Stimulated activated naive CD8-positive, alpha-beta T cell treated with anti-CD3 and anti-CD28 coated beads, Interleukin-15, Interleukin-2, amounts not matched to agents 100 ng/mL and 50 ng/mL, for 24 hours (primary cell): ENCODE measurements at regions not wholly inside any gene's neighbourhood (a gene's known extent, or its start where the extent isn't known, plus 50 kb on each side); places are given as distances from the start of the nearest gene placed in this dataset.

Experiments
- H3K27ac Mint-ChIP-seq: one replicate; pipeline ENCODE4 v1.8.0; 2021; ENCODE audit warnings: mild to moderate bottlenecking, mixed read lengths
- H3K27me3 Mint-ChIP-seq: one replicate; pipeline ENCODE4 v1.8.0; 2021; ENCODE audit warnings: mixed read lengths
- H3K36me3 Mint-ChIP-seq: one replicate; pipeline ENCODE4 v1.8.0; 2021; ENCODE audit warnings: low read depth, mixed read lengths
- H3K4me1 Mint-ChIP-seq: one replicate; pipeline ENCODE4 v1.8.0; 2021; ENCODE audit warnings: low read depth, mixed read lengths
- H3K4me3 Mint-ChIP-seq: one replicate; pipeline ENCODE4 v1.8.0; 2021; ENCODE audit warnings: mild to moderate bottlenecking, mixed read lengths
- H3K9me3 Mint-ChIP-seq: one replicate; pipeline ENCODE4 v1.8.0; 2021; ENCODE audit warnings: mixed read lengths

DNA sequence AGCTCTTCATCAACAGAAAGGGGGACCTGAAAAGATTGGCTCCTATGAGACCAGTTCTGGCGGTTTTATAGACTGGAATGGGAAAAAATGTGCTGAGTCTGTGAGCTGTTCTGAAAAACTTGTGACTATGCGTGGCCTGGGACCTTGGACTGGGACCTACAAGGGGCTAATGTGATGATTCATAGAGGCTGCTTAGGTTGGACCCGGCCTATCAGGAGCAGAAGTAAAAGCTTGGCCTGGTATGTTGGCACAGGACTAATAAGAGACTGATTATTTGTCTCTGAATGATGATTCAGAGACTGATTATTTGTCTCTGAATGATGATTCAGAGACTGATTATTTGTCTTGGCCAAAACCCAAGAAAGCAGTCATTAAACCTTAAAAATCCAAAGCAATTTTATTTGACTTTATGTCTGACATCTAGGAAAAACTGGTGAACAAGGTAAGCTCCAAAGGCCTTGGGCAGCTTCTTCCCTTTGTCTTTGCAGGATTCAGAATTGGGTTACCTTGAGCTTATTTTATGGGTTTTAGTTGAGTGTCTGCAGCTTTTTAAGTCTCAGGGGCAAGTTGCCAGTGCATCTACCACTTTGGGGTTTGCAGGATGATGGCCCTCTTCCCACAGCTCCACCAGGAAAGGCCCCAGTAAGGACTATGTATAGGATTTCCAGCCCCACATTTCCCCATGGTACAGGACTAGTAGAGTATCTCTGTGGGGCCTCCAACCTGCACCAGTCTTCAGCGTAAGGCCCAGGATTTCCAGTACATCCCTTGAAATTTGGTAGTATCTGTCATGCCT is 390.3 kb downstream of the KDM5D start:
- H3K27me3 Mint-ChIP-seq, result no peaks in the 10 kb centered on the region
- no peak overlapping the region for H3K4me3 Mint-ChIP-seq
- no peak overlapping the region for H3K27ac Mint-ChIP-seq
- no peaks in the 10 kb centered on the region for H3K36me3 Mint-ChIP-seq
- H3K9me3 Mint-ChIP-seq, result no peaks in the 10 kb centered on the region
- H3K4me1 Mint-ChIP-seq, result no peaks in the 10 kb centered on the region

DNA sequence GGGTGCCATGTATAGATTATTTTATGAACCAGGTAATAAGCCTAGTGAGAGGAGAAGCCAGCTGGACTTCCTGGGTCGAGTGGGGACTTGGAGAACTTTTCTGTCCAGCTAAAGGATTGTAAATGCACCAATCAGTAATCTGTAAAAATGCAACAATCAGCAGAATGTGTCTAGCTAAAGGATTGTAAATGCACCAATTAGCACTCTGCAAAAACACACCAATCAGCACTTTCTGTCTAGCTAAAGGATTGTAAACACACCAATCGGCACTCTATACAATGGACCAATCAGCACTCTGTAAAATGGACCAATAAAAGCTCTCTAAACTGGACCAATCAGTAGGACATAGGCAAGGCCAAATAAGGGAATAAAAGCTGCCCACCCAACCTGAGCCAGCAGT is 392.9 kb downstream of the KDM5D start:
- Mint-ChIP-seq H3K4me1 (no peaks in the 10 kb centered on the region), H3K9me3 (no peaks in the 10 kb centered on the region), H3K36me3 (no peaks in the 10 kb centered on the region), H3K4me3 (no peak overlapping the region), H3K27ac (no peak overlapping the region), H3K27me3 (no peaks in the 10 kb centered on the region)

GRCh38 chrY:19321701-19322100 is 422.8 kb downstream of the KDM5D start:
- Mint-ChIP-seq H3K9me3 (no peaks in the 10 kb centered on the region), H3K36me3 (no peaks in the 10 kb centered on the region), H3K27ac (no peak overlapping the region), H3K4me3 (no peak overlapping the region), H3K4me1 (peaks cover 12% of the 10 kb centered on the region), H3K27me3 (no peaks in the 10 kb centered on the region)

DNA sequence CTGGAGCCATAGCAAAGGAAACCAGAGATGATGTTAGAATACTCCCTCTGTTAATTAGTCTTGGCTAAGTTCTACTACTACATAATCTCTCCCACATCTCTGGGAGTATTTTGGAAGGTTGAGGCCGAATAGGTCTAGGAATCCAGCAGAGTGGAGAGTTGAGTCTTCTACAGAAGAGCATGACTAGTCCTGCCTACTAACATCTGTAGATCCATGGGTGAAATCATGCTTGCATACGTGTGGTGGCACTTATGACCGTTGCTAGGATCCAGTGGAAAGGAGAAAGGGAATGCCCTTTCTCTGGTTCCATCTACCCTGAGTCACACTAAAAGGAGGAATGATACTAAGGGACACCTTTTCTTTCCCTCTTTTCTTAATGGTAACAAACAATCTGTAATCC is 425.4 kb downstream of the KDM5D start:
- Mint-ChIP-seq H3K36me3 (no peaks in the 10 kb centered on the region), H3K4me1 (peaks cover 12% of the 10 kb centered on the region), H3K9me3 (no peaks in the 10 kb centered on the region), H3K4me3 (no peak overlapping the region), H3K27ac (no peak overlapping the region), H3K27me3 (no peaks in the 10 kb centered on the region)

- Mint-ChIP-seq H3K4me1 (peaks cover 12% of the 10 kb centered on the region), H3K27me3 (no peaks in the 10 kb centered on the region), H3K9me3 (no peaks in the 10 kb centered on the region), H3K27ac (peak overlapping the region; percentile 31), H3K4me3 (no peak overlapping the region), H3K36me3 (no peaks in the 10 kb centered on the region)
Measured at GRCh38 chrY:19317271-19317987, 427.1 kb downstream of the KDM5D start.

DNA sequence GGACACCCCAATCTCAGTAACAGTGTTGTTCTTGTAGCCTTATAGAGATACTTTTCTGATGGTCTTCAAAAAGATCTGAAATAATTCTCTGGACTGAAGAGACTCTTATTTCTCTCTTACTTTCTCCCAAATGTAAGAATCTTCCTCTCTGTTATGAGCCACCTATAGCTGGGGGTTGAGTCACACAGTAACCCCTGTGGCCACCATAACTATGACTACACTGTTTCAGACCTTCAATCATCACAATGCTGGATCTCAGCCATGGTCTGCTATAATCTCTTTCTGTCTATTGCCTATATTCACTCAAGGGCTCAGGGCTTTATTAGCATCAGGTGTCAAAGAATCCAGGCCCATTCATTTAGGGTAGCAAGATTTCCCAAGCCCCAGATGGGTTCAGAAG is 436.9 kb downstream of the KDM5D start:
- H3K36me3 Mint-ChIP-seq, result no peaks in the 10 kb centered on the region
- H3K9me3 Mint-ChIP-seq, result no peaks in the 10 kb centered on the region
- H3K4me1 Mint-ChIP-seq, result no peaks in the 10 kb centered on the region
- no peak overlapping the region for H3K27ac Mint-ChIP-seq
- no peaks in the 10 kb centered on the region for H3K27me3 Mint-ChIP-seq
- no peak overlapping the region for H3K4me3 Mint-ChIP-seq

DNA sequence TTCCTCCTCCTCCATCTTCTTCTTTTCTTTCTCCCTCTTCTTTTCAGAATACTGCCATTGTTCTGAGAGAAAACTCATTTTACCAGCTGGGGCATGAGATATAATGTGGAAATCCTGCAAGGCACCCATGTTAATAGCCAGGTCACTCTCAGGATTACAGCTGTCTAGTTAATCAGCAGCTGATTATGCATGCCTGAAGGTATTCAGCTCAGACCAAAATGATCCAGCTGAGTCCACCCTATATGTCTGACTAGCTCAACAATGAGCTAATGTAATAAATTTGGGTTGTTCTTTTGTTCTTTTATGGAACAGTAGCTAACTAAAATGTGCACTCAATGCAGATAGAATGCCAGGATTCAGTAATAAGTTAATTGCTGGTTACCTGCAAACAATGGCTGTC is 441.4 kb downstream of the KDM5D start:
- H3K36me3 Mint-ChIP-seq, result no peaks in the 10 kb centered on the region
- no peaks in the 10 kb centered on the region for H3K27me3 Mint-ChIP-seq
- no peaks in the 10 kb centered on the region for H3K4me1 Mint-ChIP-seq
- H3K9me3 Mint-ChIP-seq, result peaks cover 4% of the 10 kb centered on the region
- no peak overlapping the region for H3K4me3 Mint-ChIP-seq
- H3K27ac Mint-ChIP-seq, result no peak overlapping the region

GRCh38 chrY:19290925-19291324 is 453.6 kb downstream of the KDM5D start:
- Mint-ChIP-seq H3K27me3 (no peaks in the 10 kb centered on the region), H3K36me3 (no peaks in the 10 kb centered on the region), H3K9me3 (no peaks in the 10 kb centered on the region), H3K27ac (no peak overlapping the region), H3K4me3 (no peak overlapping the region), H3K4me1 (no peaks in the 10 kb centered on the region)

GRCh38 chrY:19274076-19274475 is 470.4 kb downstream of the KDM5D start:
- no peaks in the 10 kb centered on the region for H3K36me3 Mint-ChIP-seq
- no peaks in the 10 kb centered on the region for H3K27me3 Mint-ChIP-seq
- peak overlapping the region; percentile 11 for H3K4me3 Mint-ChIP-seq
- H3K4me1 Mint-ChIP-seq, result peaks cover 10% of the 10 kb centered on the region
- peak overlapping the region; percentile 41 for H3K27ac Mint-ChIP-seq
- no peaks in the 10 kb centered on the region for H3K9me3 Mint-ChIP-seq

DNA sequence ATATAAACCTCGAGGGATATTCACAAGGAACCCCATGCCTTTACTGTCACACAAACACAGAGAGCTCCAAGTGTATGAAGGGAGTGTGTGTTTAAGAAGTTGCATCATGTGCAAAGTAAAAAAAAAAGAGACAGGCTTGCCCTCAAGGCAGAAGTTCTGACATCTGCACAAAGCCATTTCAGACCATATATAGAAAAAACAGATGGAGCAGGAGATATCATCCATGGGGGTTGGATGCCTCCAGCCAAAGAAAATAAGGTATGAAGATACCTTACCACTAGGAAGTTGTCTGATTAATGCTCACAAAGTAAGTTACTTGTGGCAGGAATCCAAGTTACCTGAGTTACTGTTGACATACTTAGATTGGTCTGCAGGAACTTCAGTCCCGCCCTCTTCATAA is 476.2 kb downstream of the KDM5D start:
- no peak overlapping the region for H3K4me3 Mint-ChIP-seq
- no peaks in the 10 kb centered on the region for H3K27me3 Mint-ChIP-seq
- no peaks in the 10 kb centered on the region for H3K9me3 Mint-ChIP-seq
- H3K36me3 Mint-ChIP-seq, result no peaks in the 10 kb centered on the region
- no peak overlapping the region for H3K27ac Mint-ChIP-seq
- H3K4me1 Mint-ChIP-seq, result peaks cover 4% of the 10 kb centered on the region

- Mint-ChIP-seq H3K36me3 (no peaks in the 10 kb centered on the region), H3K4me3 (no peak overlapping the region), H3K4me1 (peaks cover 4% of the 10 kb centered on the region), H3K9me3 (no peaks in the 10 kb centered on the region), H3K27ac (no peak overlapping the region), H3K27me3 (no peaks in the 10 kb centered on the region)
Measured at GRCh38 chrY:19265404-19265803, 479.1 kb downstream of the KDM5D start.

DNA sequence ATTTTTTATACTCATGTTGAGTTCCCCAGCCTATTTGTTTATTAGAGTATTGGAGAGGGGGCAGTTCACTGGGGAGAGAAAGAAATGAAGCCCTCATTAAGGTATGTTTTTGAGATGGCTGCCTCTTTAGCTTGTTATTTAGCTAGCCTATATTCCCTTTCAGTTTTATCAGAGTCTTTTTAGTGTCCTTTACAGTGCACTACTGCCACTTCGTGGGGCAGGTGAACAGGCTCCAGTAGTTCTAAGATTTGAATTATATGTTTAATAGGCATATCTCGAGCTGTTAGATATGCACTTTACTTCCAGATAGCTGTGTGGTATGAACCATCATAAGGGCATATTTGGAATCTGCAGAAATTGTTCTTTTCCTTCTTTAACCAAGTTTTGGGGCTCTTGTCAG is 482.2 kb downstream of the KDM5D start:
- Mint-ChIP-seq H3K36me3 (no peaks in the 10 kb centered on the region), H3K4me3 (no peak overlapping the region), H3K27me3 (no peaks in the 10 kb centered on the region), H3K4me1 (peaks cover 4% of the 10 kb centered on the region), H3K27ac (no peak overlapping the region), H3K9me3 (no peaks in the 10 kb centered on the region)

DNA sequence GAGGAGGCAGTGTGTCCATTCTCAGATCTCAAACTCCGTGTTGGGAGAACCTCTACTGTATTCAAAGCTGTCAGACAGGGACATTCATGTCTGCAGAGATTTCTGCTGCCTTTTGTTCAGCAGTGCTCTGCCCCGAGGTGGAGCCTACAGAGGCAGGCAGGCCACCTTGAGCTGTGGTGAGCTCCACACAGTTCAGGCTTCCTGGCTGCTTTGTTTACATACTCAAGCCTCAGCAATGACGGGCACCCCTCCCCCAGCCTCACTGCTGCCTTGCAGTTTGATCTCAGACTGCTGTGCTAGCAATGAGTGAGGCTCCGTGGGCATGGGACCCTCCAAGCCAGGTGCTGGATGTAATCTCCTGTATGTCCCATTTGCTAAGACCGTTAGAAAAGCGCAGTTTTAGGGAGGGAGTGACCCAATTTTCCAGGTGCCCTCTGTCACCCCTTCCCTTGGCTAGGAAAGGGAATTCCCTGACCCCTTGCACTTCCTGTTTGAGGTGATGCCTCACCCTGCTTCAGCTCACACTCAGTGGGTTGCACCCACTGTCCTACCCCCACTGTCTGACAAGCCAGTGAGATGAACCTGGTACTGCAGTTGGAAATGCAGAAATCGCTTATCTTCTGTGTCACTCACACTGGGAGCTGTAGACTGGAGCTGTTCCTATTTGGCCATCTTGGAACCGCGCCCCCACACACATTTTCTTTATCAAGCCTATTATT is 458.9 kb upstream of the HSFY2 start:
- H3K36me3 Mint-ChIP-seq, result no peaks in the 10 kb centered on the region
- no peak overlapping the region for H3K4me3 Mint-ChIP-seq
- peaks cover 4% of the 10 kb centered on the region for H3K9me3 Mint-ChIP-seq
- H3K4me1 Mint-ChIP-seq, result peaks cover 16% of the 10 kb centered on the region
- no peaks in the 10 kb centered on the region for H3K27me3 Mint-ChIP-seq
- H3K27ac Mint-ChIP-seq, result no peak overlapping the region

- H3K9me3 Mint-ChIP-seq, result no peaks in the 10 kb centered on the region
- no peaks in the 10 kb centered on the region for H3K36me3 Mint-ChIP-seq
- no peak overlapping the region for H3K4me3 Mint-ChIP-seq
- H3K4me1 Mint-ChIP-seq, result no peaks in the 10 kb centered on the region
- H3K27me3 Mint-ChIP-seq, result no peaks in the 10 kb centered on the region
- no peak overlapping the region for H3K27ac Mint-ChIP-seq
Measured at GRCh38 chrY:19220784-19221183, 447.2 kb upstream of the HSFY2 start.

- Mint-ChIP-seq H3K4me1 (no peaks in the 10 kb centered on the region), H3K4me3 (no peak overlapping the region), H3K27me3 (no peaks in the 10 kb centered on the region), H3K9me3 (no peaks in the 10 kb centered on the region), H3K27ac (no peak overlapping the region), H3K36me3 (no peaks in the 10 kb centered on the region)
Measured at GRCh38 chrY:19208915-19209314, 435.4 kb upstream of the HSFY2 start.
